ENCODE measurements at regions not wholly inside any gene's neighbourhood (a gene's known extent, or its start where the extent isn't known, plus 50 kb on each side); places are given as distances from the start of the nearest gene placed in this dataset.
"Not testable (repeated sequence)": the region's sequence is repeated elsewhere in the genome, so short reads cannot be mapped to it uniquely, and the experiment has no call there.

GRCh38 chr21:5103880-5104561 lies 5417.4 kb upstream of the TPTE start:
- TF ChIP-seq POLR2AphosphoS5, CTCF, POLR2A, EP300 (IDR thresholded peaks at IDR 0.05): not testable (repeated sequence)

All from gastroesophageal sphincter (tissue), 3 donors.